H1 (cell line): ENCODE measurements at regions not wholly inside any gene's neighbourhood (a gene's known extent, or its start where the extent isn't known, plus 50 kb on each side); places are given as distances from the start of the nearest gene placed in this dataset.

Source experiments
- CTCF ChIA-PET: fragments of 300-600 bp; sonication (Branson Sonifier 250); formaldehyde crosslinking; loops from one replicate; lab custom pipeline; 2021; ENCODE audit not compliant: partially characterized antibody; lab: Charles Lee
- POLR2A ChIA-PET: fragments of 300-600 bp; sonication (Branson Sonifier 250); formaldehyde crosslinking; loops from one replicate; lab custom pipeline; 2021; ENCODE audit warnings: inconsistent platforms; ENCODE audit not compliant: partially characterized antibody; lab: Charles Lee
- DNase-seq, 2 experiments: peaks; one replicate each; pipeline versions ENCODE4 v3.0.0 to v3.0.0-alpha.2; 2010 to 2022; ENCODE audit warnings: low spot score in 2 of 2, low read depth in 1 of 2, mixed read lengths in 1 of 2
- FAIRE-seq: peaks from 2 replicates; lab custom pipeline; 2011; peaks lifted over from hg19 to GRCh38; lab: Jason Lieb, UNC
- H2AFZ ChIP-seq: 2 replicates; pipeline ENCODE4 v1.8.1; 2012; ENCODE audit warnings: low read length, inconsistent platforms
- H2AK5ac ChIP-seq: 2 replicates; pipeline ENCODE4 v1.6.1; 2013; ENCODE audit warnings: low read depth, low read length
- H2BK120ac ChIP-seq: replicated peaks from 2 replicates; pipeline ENCODE3; 2013; ENCODE audit warnings: low read depth, low read length, inconsistent platforms
- H2BK12ac ChIP-seq: 2 replicates; pipeline ENCODE4 v1.6.1; 2013; ENCODE audit warnings: low read depth, low read length
- H2BK15ac ChIP-seq: 2 replicates; pipeline ENCODE4 v1.6.1; 2013; ENCODE audit warnings: low read length
- H2BK20ac ChIP-seq: 2 replicates; pipeline ENCODE4 v1.6.1; 2013; ENCODE audit warnings: low read length
- H2BK5ac ChIP-seq: 2 replicates; pipeline ENCODE4 v1.6.1; 2013; ENCODE audit warnings: low read depth, low read length
- H3K14ac ChIP-seq: 2 replicates; pipeline ENCODE4 v1.6.1; 2013; ENCODE audit warnings: inconsistent platforms; ENCODE audit not compliant: insufficient read length
- H3K18ac ChIP-seq: 2 replicates; pipeline ENCODE4 v1.6.1; 2013; ENCODE audit warnings: low read length; ENCODE audit errors: extremely low read depth
- H3K23ac ChIP-seq: 2 replicates; pipeline ENCODE4 v1.6.1; 2013; ENCODE audit warnings: inconsistent platforms; ENCODE audit not compliant: insufficient read length
- H3K23me2 ChIP-seq: 2 replicates; pipeline ENCODE4 v1.6.1; 2013; ENCODE audit warnings: low read depth, low read length
- H3K27ac ChIP-seq: 2 replicates; pipeline ENCODE4 v1.6.1; 2011; ENCODE audit warnings: low read depth, low read length, inconsistent platforms
- H3K27me3 ChIP-seq, 4 experiments: replicated peaks in 1 of 4; 1 replicate in 1 of 4; 2 replicates in 3 of 4; pipeline versions ENCODE4 v1.6.1 to v1.8.1; 2011 to 2013; ENCODE audit warnings: low read length in 3 of 4, mild to moderate bottlenecking in 3 of 4, inconsistent platforms in 2 of 4, mixed read lengths in 2 of 4, moderate library complexity in 1 of 4; ENCODE audit not compliant: control insufficient read depth in 3 of 4, insufficient read depth in 3 of 4; ENCODE audit errors: extremely low read depth in 1 of 4
- H3K36me3 ChIP-seq, 4 experiments: 2 replicates each; pipeline versions ENCODE4 v1.6.1 to v1.8.1; 2011 to 2013; ENCODE audit warnings: mild to moderate bottlenecking in 4 of 4, low read length in 3 of 4, moderate library complexity in 2 of 4, control low read depth in 1 of 4, inconsistent platforms in 1 of 4; ENCODE audit not compliant: insufficient read depth in 4 of 4, control insufficient read depth in 2 of 4
- H3K4ac ChIP-seq: replicated peaks from 2 replicates; pipeline ENCODE3; 2013; ENCODE audit warnings: low read length, low read depth, mixed read lengths, inconsistent platforms; ENCODE audit not compliant: insufficient read length
- H3K4me1 ChIP-seq, 4 experiments: replicated peaks in 1 of 4; 1 replicate in 1 of 4; 2 replicates in 3 of 4; pipeline versions ENCODE4 v1.6.1 to v1.8.1; 2011 to 2013; ENCODE audit warnings: low read length in 3 of 4, inconsistent platforms in 2 of 4, mixed read lengths in 1 of 4; ENCODE audit not compliant: insufficient read depth in 4 of 4, control insufficient read depth in 3 of 4
- H3K4me2 ChIP-seq, 2 experiments: 2 replicates each; pipeline versions ENCODE4 v1.6.1 to v1.8.1; 2011 to 2013; ENCODE audit warnings: low read depth in 2 of 2, low read length in 2 of 2, control low read depth in 1 of 2, inconsistent platforms in 1 of 2, mild to moderate bottlenecking in 1 of 2; ENCODE audit not compliant: insufficient read depth in 1 of 2
- H3K4me3 ChIP-seq, 4 experiments: fragments of 200-600, 300-600 bp in 1 of 4; sonication (generic), shearing (Covaris generic), sonication (Bioruptor Twin) in 1 of 4; 2 replicates each; pipeline versions ENCODE4 v1.5.1 to v1.8.1; 2011 to 2016; ENCODE audit warnings: low read length in 4 of 4, low read depth in 3 of 4, control low read depth in 2 of 4, inconsistent platforms in 2 of 4, mild to moderate bottlenecking in 2 of 4, mixed read lengths in 1 of 4, moderate library complexity in 1 of 4; ENCODE audit not compliant: insufficient read depth in 2 of 4; ENCODE audit errors: extremely low read depth in 1 of 4
- H3K56ac ChIP-seq: replicated peaks from 2 replicates; pipeline ENCODE3; 2013; ENCODE audit warnings: low read depth, mild to moderate bottlenecking, mixed read lengths, low read length, inconsistent platforms; ENCODE audit not compliant: insufficient read length
- H3K79me1 ChIP-seq: 2 replicates; pipeline ENCODE4 v1.6.1; 2013; ENCODE audit warnings: low read depth, low read length, control low read depth
- H3K79me2 ChIP-seq, 2 experiments: 2 replicates each; pipeline versions ENCODE4 v1.6.1 to v1.8.1; 2012 to 2013; ENCODE audit warnings: low read length in 2 of 2, mild to moderate bottlenecking in 2 of 2, inconsistent platforms in 1 of 2; ENCODE audit not compliant: insufficient read depth in 2 of 2, control insufficient read depth in 1 of 2
- H3K9ac ChIP-seq, 4 experiments: replicated peaks in 1 of 4; 1 replicate in 1 of 4; 2 replicates in 3 of 4; pipeline versions ENCODE4 v1.6.1 to v1.8.1; 2011 to 2013; ENCODE audit warnings: low read depth in 3 of 4, low read length in 3 of 4, control low read depth in 2 of 4, mild to moderate bottlenecking in 2 of 4, moderate library complexity in 2 of 4, inconsistent platforms in 1 of 4; ENCODE audit errors: extremely low read depth in 1 of 4
- H3K9me3 ChIP-seq, 2 experiments: 2 replicates each; pipeline versions ENCODE4 v1.6.1 to v1.8.1; 2012 to 2013; ENCODE audit warnings: mild to moderate bottlenecking in 2 of 2, moderate library complexity in 2 of 2, control low read depth in 1 of 2, inconsistent platforms in 1 of 2, low read depth in 1 of 2, low read length in 1 of 2, mixed read lengths in 1 of 2; ENCODE audit not compliant: insufficient read depth in 2 of 2
- H4K20me1 ChIP-seq, 2 experiments: replicated peaks in 1 of 2; 2 replicates each; pipeline versions ENCODE3 to v1.8.1; 2011 to 2013; ENCODE audit warnings: inconsistent platforms in 2 of 2, low read length in 2 of 2, mild to moderate bottlenecking in 1 of 2; ENCODE audit not compliant: insufficient read depth in 2 of 2, control insufficient read depth in 1 of 2
- H4K5ac ChIP-seq: 2 replicates; pipeline ENCODE4 v1.6.1; 2013; ENCODE audit warnings: low read length, low read depth, mixed read lengths, inconsistent platforms; ENCODE audit not compliant: insufficient read length
- H4K8ac ChIP-seq: 2 replicates; pipeline ENCODE4 v1.8.0; 2013; ENCODE audit warnings: mild to moderate bottlenecking, moderate library complexity, low read length, inconsistent platforms; ENCODE audit not compliant: insufficient read depth; ENCODE audit errors: extremely low read depth
- H4K91ac ChIP-seq: replicated peaks from 2 replicates; pipeline ENCODE3; 2013; ENCODE audit warnings: low read length, mixed read lengths, inconsistent platforms; ENCODE audit not compliant: insufficient read length
- E2F6 ChIP-seq: IDR thresholded peaks from 2 replicates; pipeline ENCODE4 v1.6.1; 2012; ENCODE audit warnings: inconsistent platforms
- EP300 ChIP-seq, 2 experiments: IDR thresholded peaks; 1 replicate in 1 of 2; 2 replicates in 1 of 2; pipeline ENCODE4 v1.6.1; 2011 to 2012; ENCODE audit warnings: low read depth in 2 of 2, low read length in 2 of 2, mild to moderate bottlenecking in 2 of 2, borderline replicate concordance in 1 of 2, inconsistent platforms in 1 of 2, moderate library complexity in 1 of 2
- GTF2F1 ChIP-seq: IDR thresholded peaks from 2 replicates; pipeline ENCODE4 v1.6.1; 2012; ENCODE audit warnings: low read depth, low read length, improper control_type of control experiment, borderline replicate concordance
- JUND ChIP-seq: IDR thresholded peaks from 2 replicates; pipeline ENCODE4 v1.6.1; 2011; ENCODE audit warnings: mild to moderate bottlenecking, improper control_type of control experiment, low read length
- RXRA ChIP-seq: IDR thresholded peaks from 2 replicates; pipeline ENCODE4 v1.6.1; 2011; ENCODE audit warnings: low read depth, mild to moderate bottlenecking, low read length, moderate library complexity; ENCODE audit not compliant: insufficient read depth
- whole genome bisulfite sequencing, 2 experiments: shearing (Covaris generic) in 1 of 2; methylation state at CpG; one replicate each; pipeline versions ENCODE4 v1.1.6 to v1.1.7; 2013 to 2015; ENCODE audit warnings: low lambda C conversion rate in 2 of 2, mixed read lengths in 2 of 2, inconsistent platforms in 1 of 2, low coverage in 1 of 2, missing lambda C conversion rate in 1 of 2; ENCODE audit not compliant: insufficient replicate concordance in 2 of 2, insufficient coverage in 1 of 2, insufficient read length in 1 of 2; ENCODE audit errors: extremely low coverage in 1 of 2, missing lambda C conversion rate in 1 of 2; 5-methylcytosine and 5-hydroxymethylcytosine counted together

DNA sequence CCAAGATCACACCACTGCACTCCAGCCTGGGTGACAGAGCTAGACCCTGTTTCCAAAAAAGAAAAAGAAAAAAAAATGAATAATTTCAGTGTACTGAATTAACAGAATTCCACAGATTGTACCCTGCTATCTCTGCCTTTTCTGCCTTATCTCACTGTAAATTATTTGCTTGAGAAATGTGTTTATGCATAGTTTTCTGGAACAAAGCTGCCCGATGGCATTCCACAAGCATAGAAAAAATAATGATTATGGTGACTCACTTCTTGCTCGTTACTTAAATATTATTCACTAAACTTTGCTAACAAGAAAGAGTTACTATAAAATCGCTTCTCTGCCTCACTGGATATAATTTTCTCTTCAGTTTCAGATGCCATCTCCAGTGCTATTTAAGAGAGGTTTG is 88.7 kb upstream of the FAM169A start:
- POLR2A ChIA-PET = no interaction called here
- no peak overlapping the region for H4K5ac ChIP-seq
- FAIRE-seq = no peak

More for the DNA sequence above, 88.7 kb upstream of the FAM169A start:
- no peak for DNase-seq
- Histone ChIP-seq H2BK120ac (no peak overlapping the region), H3K4me1 (no peaks in the 10 kb centered on the region), H3K9me3 (no peaks in the 10 kb centered on the region), H3K56ac (no peak overlapping the region), H4K20me1 (no peaks in the 10 kb centered on the region), H3K27ac (no peak overlapping the region), H3K9ac (no peak overlapping the region), H3K27me3 (no peaks in the 10 kb centered on the region), H2BK15ac (no peak overlapping the region), H2BK20ac (no peak overlapping the region), H3K14ac (no peak overlapping the region), H3K18ac (no peak overlapping the region), H3K4me3 (no peak overlapping the region), H3K4ac (no peak overlapping the region), H3K79me2 (no peaks in the 10 kb centered on the region), H3K23me2 (no peaks in the 10 kb centered on the region; the same call in 1 of the 2 replicates), H3K79me1 (no peaks in the 10 kb centered on the region), H2BK5ac (no peak overlapping the region), H3K23ac (no peak overlapping the region), H2AFZ (no peak overlapping the region), H3K36me3 (no peaks in the 10 kb centered on the region), H3K4me2 (no peak overlapping the region), H4K91ac (no peak overlapping the region), H2BK12ac (no peak overlapping the region), H2AK5ac (no peak overlapping the region), H4K8ac (no peak overlapping the region)
- TF ChIP-seq RXRA (no peak), E2F6 (no peak), GTF2F1 (no peak), EP300 (IDR thresholded peaks at IDR 0.05; ENCODE audit: borderline replicate concordance in 1 of 2, low read depth in 2 of 2, low read length in 2 of 2) (no peak), JUND (no peak)
- CTCF ChIA-PET = interaction anchor here (0.9 kb wide), 1 partner anchor 20 kb away, joined by 3 read pairs; no protein-coding TSS in a partner anchor
- 87% methylated on average over 3 of the region's 3 CpGs; no CpG with 5 or more reads in 1 of the 2 experiments for WGBS, 2 experiments
